GM18508 (cell line): ENCODE measurements at regions not wholly inside any gene's neighbourhood (a gene's known extent, or its start where the extent isn't known, plus 50 kb on each side); places are given as distances from the start of the nearest gene placed in this dataset.
"Not testable (repeated sequence)": the region's sequence is repeated elsewhere in the genome, so short reads cannot be mapped to it uniquely, and the experiment has no call there.

Source experiments
- ATAC-seq: cut with Tn5 transposase; IDR thresholded peaks from one replicate; pipeline ENCODE4 v1.9.1; 2021; ENCODE audit warnings: moderate number of reproducible peaks; ENCODE audit not compliant: insufficient read depth, unreplicated experiment

DNA sequence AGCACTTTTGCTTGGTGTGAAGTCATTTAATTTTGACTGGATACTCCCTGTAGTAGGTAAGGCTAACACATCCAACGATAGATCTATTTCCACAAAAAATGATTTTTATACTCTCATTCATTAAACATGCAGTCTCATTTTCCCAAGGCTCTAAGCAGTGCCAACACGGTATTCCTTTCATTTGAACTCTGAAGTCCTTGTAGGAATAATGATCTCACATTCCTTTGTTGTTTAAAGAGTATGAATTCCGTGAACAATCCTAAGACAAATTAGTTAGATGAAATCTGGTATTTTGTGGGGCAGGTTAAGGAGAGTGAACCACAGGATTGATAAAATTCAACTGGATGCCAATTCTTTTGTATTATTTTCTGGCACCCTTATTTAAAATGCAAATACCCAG lies 66.6 kb downstream of the LACC1 start:
- no peak for ATAC-seq

DNA sequence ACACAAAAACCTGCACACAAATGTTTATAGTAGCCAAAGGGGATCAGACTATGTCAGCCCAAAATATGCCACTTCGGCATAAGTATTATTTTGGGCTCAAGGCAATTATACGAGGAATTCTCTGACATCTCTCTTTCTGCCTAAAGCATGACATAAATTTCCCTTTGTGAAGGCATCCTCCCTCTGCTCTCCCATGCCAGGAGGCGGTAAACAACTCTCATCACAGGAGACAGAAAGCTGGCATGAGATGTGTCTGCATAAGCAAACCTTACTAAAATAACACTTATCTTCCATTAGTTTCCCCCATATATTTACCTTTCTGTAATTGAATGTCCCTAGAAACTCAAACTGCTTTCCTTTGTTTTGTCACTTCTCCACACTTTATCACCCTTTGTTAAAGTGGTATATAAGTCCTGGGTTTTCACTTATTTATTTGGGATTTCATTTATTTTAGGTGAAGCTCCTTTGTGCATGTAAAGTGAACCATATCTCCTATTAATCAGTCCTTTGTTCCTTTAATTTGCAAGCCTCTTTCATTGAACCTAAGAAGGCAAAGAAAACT lies 68.3 kb downstream of the LACC1 start:
- no peak for ATAC-seq

DNA sequence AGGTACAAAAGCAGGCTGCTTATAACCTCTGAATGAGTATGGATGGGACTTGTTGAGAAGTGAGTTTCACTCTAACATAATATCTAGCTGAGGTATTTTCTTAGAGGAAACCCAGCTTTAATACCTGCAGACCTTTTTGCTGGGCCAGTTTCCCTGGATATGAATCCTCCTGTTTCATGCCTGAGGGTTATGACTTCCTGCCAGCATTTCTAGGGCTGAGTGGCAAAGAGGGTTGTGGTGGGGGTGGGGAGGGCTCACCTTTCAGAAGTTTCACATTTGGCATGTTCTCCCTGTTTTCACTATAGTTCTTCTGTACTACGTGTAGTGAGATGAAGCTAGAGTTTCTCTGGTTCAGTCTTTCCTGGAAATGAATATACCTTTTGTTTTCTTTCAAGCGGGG lies 73.7 kb downstream of the LACC1 start:
- no peak for ATAC-seq

DNA sequence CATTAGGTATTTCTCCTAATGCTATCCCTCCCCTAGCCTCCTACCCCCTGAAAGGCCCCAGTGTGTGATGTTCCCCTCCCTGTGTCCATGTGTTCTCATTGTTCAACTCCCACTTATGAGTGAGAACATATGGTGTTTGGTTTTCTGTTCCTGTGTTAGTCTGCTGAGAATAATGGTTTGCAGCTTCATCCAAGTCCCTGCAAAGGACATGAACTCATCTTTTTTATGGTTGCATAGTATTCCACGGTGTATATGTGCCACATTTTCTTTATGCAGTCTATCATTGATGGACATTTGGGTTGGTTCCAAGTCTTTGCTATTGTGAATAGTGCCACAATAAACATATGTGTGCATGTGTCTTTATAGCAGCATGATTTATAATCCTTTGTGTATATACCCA lies 77.3 kb downstream of the LACC1 start:
- not testable (repeated sequence) for ATAC-seq

DNA sequence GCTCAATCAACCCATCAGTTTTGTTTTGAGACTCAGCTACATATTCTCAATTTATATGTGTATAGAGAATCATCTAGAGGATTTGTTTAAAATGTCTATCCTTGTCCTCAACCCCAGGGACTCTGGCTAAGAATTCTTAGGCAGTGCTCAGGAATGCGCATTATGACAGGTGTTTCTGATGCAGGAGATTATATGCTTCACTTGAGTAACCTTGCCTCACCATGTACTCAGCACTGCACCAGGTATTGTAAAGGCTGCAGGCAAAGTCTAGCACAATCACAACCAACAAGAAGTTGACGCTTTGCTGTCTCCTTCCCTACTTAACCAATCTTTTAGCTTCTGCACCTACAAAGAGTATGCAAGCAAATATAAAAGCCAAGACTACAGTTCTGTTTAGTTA lies 79.6 kb downstream of the LACC1 start:
- no peak for ATAC-seq

DNA sequence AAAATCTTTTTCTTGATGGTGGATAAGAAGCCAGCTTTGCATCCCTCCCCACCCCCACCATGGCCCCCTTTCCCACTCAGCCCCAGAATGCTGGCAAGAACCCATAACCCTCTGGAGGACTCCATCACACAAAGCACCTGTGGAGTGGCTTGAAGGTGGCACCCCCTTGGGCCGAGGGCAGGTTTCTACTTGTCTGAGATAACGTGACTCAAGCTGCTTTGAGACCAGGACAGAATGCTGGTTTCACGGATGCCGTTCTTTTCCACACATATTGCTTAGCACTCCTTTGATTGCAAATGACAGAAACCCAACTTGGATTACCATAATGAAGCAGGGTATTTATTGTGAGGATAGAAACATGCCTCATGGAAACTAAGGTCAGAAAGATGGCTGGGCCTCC lies 82.2 kb downstream of the LACC1 start:
- ATAC-seq, result no peak

DNA sequence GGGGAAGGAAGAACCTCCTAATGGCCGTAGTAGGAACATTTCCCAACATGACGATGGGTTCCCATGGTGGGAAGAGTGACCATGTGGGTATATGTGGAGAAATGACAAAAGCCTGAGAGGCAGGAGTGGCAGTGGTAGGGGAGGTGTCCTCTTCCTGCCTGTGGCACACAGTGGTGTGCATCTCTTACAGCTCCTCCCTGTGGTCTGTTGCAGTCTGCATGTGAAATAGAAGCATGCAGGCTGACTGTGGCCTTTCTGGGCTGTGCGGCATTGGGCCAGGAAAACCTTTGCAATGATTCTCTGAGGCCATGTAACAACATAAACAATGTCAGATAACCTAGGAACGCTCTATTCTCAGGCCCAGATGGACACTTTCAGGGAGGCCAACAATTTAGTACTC lies 84.0 kb downstream of the LACC1 start:
- ATAC-seq, result no peak

DNA sequence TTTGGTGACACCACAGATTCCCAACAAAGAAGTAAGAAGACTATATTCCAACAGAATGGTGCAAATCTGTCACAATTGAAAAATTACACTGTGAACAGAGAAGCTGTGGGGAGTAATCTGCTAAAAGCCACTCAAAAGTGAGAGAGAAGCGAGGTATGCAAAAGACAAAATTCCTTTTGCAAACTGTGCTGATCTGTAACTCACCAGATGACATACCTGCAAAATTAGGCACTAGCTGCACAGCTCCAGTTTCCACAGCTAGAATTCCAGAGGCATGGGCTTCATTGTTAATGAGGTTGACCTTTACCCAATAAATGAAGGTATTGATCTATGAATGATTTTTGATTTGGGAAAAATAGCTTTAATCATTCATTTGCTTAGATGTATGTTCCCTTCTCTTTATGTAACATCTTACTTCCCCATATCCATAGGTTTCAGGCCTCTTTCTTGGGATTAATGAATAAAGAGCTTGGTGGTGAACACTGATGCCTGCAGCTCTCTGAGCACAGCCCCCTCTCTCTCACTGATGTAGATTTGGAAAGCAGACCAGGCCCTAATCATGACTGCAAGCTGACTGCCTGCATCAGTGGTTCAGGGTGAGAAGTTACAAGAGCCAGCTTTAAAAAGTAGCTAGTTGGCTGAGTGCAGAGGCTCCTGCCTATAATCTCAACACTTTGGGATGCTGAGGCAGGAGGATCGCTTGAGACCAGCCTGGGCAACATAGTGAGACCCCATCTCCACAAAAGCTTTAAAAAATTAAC lies 85.2 kb downstream of the LACC1 start:
- ATAC-seq, result no peak

DNA sequence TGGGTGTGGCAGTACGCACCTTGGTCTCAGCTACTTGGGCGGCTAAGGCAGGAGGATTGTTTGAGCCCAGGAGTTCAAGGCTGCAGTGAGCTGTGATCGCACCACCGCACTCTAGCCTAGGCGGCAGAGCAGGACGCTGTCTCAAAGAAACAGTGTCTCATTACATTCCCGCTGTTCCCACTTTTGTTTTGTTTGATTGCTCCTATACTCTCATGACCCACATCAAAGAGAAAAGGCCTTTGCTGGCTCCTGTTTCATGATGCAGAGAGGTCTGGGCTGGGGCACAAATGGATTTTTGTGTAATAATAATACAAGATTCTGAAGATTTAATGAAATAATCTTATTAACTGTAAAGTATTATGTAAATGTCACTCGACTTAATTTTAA lies 85.7 kb downstream of the LACC1 start:
- ATAC-seq, result no peak

DNA sequence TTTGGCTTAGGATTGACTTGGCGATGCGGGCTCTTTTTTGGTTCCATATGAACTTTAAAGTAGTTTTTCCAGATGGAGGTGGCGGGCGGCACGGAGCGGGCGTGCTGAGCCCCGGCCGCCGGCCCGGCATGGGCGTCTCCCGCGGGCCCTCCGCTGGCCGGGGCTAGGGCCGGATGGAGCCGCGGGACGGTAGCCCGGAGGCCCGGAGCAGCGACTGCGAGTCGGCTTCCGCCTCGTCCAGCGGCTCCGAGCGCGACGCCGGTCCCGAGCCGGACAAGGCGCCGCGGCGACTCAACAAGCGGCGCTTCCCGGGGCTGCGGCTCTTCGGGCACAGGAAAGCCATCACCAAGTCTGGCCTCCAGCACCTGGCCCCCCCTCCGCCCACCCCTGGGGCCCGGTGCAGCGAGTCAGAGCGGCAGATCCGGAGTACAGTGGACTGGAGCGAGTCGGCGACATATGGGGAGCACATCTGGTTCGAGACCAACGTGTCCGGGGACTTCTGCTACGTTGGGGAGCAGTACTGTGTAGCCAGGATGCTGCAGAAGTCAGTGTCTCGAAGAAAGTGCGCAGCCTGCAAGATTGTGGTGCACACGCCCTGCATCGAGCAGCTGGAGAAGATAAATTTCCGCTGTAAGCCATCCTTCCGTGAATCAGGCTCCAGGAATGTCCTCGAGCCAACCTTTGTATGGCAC lies 88.7 kb downstream of the LACC1 start:
- ATAC-seq, result not testable (repeated sequence)

DNA sequence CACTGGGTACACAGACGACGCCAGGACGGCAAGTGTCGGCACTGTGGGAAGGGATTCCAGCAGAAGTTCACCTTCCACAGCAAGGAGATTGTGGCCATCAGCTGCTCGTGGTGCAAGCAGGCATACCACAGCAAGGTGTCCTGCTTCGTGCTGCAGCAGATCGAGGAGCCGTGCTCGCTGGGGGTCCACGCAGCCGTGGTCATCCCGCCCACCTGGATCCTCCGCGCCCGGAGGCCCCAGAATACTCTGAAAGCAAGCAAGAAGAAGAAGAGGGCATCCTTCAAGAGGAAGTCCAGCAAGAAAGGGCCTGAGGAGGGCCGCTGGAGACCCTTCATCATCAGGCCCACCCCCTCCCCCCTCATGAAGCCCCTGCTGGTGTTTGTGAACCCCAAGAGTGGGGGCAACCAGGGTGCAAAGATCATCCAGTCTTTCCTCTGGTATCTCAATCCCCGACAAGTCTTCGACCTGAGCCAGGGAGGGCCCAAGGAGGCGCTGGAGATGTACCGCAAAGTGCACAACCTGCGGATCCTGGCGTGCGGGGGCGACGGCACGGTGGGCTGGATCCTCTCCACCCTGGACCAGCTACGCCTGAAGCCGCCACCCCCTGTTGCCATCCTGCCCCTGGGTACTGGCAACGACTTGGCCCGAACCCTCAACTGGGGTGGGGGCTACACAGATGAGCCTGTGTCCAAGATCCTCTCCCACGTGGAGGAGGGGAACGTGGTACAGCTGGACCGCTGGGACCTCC lies 89.4 kb downstream of the LACC1 start:
- not testable (repeated sequence) for ATAC-seq

DNA sequence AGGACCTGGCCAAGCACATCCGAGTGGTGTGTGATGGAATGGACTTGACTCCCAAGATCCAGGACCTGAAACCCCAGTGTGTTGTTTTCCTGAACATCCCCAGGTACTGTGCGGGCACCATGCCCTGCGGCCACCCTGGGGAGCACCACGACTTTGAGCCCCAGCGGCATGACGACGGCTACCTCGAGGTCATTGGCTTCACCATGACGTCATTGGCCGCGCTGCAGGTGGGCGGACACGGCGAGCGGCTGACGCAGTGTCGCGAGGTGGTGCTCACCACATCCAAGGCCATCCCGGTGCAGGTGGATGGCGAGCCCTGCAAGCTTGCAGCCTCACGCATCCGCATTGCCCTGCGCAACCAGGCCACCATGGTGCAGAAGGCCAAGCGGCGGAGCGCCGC lies 90.2 kb downstream of the LACC1 start:
- not testable (repeated sequence) for ATAC-seq

DNA sequence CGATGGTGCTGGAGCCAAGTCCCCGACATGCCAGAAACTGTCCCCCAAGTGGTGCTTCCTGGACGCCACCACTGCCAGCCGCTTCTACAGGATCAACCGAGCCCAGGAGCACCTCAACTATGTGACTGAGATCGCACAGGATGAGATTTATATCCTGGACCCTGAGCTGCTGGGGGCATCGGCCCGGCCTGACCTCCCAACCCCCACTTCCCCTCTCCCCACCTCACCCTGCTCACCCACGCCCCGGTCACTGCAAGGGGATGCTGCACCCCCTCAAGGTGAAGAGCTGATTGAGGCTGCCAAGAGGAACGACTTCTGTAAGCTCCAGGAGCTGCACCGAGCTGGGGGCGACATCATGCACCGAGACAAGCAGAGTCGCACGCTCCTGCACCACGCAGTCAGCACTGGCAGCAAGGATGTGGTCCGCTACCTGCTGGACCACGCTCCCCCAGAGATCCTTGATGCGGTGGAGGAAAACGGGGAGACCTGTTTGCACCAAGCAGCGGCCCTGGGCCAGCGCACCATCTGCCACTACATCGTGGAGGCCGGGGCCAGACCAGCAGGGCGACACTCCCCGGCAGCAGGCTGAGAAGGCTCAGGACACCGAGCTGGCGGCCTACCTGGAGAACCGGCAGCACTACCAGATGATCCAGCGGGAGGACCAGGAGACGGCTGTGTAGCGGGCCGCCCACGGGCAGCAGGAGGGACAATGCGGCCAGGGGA lies 91.0 kb downstream of the LACC1 start:
- ATAC-seq, result not testable (repeated sequence)

DNA sequence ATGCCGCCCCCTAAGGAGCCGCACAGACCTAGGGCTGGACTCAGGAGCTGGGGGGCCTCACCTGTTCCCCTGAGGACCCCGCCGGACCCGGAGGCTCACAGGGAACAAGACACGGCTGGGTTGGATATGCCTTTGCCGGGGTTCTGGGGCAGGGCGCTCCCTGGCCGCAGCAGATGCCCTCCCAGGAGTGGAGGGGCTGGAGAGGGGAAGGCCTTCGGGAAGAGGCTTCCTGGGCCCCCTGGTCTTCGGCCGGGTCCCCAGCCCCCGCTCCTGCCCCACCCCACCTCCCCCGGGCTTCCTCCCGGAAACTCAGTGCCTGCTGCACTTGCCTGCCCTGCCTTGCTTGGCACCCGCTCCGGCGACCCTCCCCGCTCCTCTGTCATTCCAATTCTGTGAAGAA lies 91.6 kb downstream of the LACC1 start:
- ATAC-seq, result not testable (repeated sequence)

DNA sequence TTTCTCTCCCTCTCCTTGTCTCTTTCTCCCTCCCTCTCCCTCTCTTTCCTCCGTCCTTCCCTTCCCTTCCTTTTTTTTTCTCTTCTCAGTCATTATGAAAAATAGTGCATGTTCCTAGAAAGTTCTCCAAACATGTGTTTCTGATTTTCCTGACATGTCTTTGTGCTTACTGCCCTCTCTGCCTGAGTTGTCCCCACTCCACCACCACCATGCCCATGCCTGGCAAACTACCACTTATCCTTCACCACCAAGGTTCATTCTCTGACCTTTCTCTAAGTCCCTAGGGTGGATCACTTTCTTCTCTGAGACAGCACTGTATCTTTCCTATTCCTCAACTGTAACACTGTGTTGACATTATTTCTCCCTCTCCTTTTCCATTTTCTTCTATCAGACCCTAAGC lies 98.2 kb downstream of the LACC1 start:
- ATAC-seq, result no peak

DNA sequence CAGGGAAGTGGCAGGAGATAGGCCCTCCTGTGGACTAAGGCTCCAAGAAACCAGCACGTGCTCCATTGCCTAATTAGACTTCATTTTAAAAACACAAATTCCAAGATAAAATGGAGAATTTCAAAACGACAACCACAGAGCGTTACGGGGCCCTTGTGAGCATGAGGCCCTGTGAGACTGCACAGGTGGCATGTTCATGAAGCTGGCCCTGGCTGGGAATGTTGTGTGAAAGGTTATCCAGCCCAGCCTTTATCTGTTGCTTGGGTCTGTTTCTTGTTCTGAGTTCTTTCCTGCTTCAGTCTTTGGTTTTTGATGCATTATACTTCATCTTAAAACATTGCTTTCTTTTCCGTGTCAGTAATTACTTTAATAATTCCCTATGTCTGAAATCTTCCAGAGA lies 99.0 kb downstream of the LACC1 start:
- no peak for ATAC-seq

DNA sequence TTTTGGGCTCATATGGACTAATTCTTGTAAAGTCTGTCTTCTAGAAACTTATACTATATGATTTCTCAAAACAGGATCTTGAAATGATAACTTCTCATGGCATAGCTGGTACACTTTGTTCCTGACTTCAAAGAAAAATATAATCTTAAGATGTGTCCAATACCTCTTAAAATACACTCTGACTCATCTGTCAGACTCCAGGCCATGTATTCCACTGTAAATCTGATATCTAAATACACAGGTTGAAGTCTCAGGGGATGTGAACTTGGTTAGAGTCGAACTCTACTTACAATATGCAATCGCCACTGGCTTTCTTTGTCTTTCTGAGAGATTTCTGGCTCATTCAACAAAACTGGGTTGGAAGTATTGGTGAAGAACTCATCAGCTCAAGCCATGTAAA lies 99.8 kb downstream of the LACC1 start:
- no peak for ATAC-seq

DNA sequence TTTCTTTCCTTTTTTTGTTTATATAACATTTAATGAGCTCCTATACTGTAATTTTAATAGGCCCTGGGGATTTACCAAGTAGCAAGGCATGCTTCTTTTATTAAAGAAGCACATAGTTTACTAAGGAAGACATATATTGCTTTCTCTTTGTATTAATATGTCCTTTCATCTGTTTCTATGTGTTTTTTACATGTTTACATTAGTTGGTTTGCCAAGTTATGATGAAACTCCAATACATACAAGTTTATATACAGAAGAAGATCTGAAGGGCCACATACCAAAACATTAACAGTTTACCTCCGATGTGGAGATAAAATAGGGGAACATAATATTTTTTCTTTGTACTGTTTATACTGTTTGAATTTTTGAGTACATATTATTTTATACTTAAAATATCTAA lies 100.9 kb downstream of the LACC1 start:
- no peak for ATAC-seq

DNA sequence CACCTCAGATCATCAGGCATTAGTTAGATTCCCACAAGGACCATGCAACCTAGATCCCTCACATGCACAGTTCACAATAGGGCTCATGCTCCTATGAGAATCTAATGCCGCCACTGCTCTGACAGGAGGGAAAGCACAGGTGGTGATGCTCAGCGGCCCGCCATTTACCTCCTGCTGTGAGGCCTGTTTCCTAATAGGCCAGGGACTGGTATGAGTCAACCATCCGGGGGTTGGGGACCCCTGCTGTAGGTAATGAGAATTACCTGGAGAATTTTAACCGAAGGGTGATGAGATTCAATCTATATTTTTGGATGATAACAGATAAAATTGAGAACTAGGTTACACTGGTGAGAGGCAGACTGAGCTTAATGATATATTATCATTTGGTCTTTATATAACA lies 101.4 kb downstream of the LACC1 start:
- ATAC-seq, result no peak

DNA sequence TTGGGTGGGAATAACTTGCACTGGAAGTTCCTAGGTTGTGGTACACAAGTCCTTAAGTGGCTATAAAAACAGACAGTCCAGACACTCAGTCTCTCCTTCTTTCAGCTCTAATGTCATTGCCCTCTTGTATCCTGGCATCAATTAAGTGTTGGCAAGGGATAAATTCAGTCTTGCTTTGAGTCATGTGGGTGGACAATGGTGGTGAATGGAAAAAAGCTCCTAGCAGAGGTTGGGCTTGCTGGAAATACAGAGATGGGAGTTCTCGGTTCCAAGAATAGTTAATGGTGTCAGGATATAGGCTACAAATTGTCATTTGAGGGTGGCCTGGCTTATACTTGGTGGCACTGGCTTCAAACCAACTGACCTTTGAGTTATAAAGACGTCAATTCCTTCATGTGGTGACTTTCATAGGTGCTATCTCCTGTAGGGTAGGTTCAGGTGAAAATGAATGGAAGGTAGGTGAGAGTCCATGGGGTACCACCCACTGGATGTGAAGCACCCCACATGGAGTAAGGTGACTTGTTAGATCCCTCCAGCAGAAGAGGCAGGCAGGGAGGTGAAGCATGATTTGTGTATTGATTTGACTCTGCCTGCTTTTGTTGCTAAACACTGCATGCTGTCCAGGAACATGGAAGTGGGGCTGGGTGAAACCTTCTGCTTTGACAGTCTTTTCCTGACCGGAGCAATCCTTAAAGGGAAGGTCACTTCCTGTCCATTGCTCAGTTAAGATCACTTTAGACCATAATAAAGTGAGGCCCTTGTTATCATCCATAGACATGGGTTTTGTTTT lies 102.0 kb downstream of the LACC1 start:
- ATAC-seq, result no peak
